PFSK-1 (cell line): ENCODE measurements at regions not wholly inside any gene's neighbourhood (a gene's known extent, or its start where the extent isn't known, plus 50 kb on each side); places are given as distances from the start of the nearest gene placed in this dataset.

Experiments
- SIN3A ChIP-seq: IDR thresholded peaks from 2 replicates; pipeline ENCODE4 v1.6.1; 2012; ENCODE audit warnings: mild to moderate bottlenecking, low read length, moderate library complexity, borderline replicate concordance; ENCODE audit not compliant: insufficient read depth
- TAF1 ChIP-seq: IDR thresholded peaks from 2 replicates; pipeline ENCODE4 v1.6.1; 2012; ENCODE audit warnings: low read length, control low read depth, borderline replicate concordance; ENCODE audit not compliant: insufficient read depth

GRCh38 chr13:61563645-61564044 is 148.0 kb upstream of the PCDH20 start:
- no peak for TF ChIP-seq TAF1
- no peak for TF ChIP-seq SIN3A
